ENCODE measurements at regions not wholly inside any gene's neighbourhood (a gene's known extent, or its start where the extent isn't known, plus 50 kb on each side); places are given as distances from the start of the nearest gene placed in this dataset.

DNA sequence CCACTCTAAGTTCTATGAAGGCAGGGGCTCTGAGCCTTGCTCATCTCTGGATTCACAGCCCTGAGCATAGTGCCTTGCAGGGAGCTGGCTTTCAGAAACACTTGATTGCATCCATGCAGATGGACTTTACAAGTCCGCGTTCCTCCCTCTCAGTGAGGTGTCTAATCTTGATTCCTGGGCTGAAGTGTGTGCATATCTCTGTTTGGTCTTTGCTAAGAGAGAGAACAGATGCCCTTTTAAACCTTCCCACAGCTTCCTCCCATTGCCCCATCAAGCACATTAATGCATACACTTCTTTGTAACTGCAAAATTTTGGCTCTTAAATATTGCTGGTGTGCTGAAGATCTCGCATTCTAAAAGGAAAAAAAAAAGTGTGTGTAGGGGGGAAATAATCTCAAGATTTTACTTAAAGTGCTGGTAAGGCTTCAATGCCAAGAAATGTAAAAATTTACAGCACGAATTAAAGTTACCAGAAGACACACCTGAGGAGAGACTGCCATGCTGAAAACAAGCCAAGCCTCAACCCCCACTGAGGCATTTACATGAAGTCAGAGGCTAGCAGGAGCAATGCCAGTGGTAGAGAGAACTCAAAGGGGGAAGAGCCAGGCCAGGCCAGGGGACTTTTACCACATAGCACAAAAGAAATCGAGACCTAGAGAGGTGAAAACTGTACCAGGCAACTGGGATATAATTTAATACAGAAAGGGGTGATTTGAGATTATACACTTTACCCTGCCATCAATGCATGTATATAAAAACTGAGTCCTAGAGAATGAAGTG is 492.1 kb downstream of the SOX6 start:
- no peaks in the 10 kb centered on the region for H4K20me1 ChIP-seq
- no peak overlapping the region for H3K4me3 ChIP-seq
- no peak overlapping the region for H3K27ac ChIP-seq
- no peaks in the 10 kb centered on the region for H3K36me3 ChIP-seq
- no peaks in the 10 kb centered on the region for H3K27me3 ChIP-seq
- H3K9ac ChIP-seq: no peak overlapping the region
- TF ChIP-seq Cebpa-rat (IDR thresholded peaks at IDR 0.05): no peak
- H3K9me3 ChIP-seq (replicated peaks in 1 of 11): no peaks in the 10 kb centered on the region
- no peaks in the 10 kb centered on the region for H3K4me1 ChIP-seq
- no peak overlapping the region for H3K4me2 ChIP-seq

DNA sequence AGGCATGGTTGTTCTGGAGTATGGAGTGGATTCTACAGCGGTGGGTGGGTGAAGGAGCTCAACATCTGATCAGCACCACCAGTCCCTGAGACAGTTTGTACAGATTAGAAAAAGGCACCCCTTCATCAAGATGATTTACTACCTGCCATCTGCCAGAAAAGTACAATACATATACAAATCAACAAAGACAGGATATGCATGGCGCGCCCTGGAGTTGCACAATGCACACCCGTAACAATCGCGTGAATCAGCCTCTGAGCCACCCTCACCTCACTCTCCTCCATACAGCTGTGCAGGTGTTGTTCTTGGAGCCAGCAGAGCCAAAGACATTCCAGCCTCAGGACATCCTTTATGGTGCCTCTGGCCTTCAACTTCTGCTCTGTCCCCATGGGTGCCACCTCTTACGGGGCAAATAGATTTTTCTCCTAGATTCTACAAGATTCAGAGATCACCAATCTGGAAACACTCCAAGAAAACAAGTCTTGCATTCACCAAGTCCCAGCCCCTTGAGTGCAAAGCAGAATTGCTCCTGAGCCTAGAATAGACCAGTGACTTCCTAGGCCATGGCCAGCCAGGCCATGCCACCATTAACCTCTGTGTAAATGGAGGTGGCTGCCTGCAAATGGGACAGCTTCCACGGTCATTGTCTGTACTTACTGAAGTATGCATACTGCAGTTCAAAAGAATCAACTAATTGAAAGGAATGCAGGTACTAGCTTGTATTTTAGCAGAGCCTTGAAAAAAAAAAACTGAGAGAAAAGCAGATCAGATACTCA is 490.9 kb downstream of the SOX6 start:
- Histone ChIP-seq H3K4me3 (no peak overlapping the region), H3K4me1 (no peaks in the 10 kb centered on the region), H3K9ac (no peak overlapping the region), H3K9me3 (replicated peaks in 1 of 11) (no peaks in the 10 kb centered on the region), H3K4me2 (no peak overlapping the region), H3K27ac (no peak overlapping the region), H4K20me1 (no peaks in the 10 kb centered on the region), H3K36me3 (no peaks in the 10 kb centered on the region), H3K27me3 (no peaks in the 10 kb centered on the region)
- TF ChIP-seq Cebpa-rat (IDR thresholded peaks at IDR 0.05): no peak

DNA sequence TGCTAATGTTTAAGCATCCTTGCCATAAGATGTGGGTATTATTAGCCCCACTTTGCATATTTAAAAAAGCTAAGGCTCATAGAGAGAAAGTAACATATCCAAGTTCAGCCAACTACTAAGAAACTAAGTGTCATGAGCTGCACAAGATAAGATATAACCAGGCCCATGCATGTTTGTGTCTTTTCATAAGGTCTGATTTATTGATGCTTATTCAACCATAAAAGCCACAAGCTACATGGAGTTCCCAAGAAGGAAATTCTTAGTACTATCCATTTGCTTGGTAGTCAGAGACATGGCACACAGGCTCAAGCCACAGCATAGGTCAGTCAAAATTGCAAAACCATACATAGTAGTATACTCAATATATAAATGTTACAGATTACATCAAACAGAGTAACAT is 488.5 kb downstream of the SOX6 start:
- no peak overlapping the region for H3K4me3 ChIP-seq
- H4K20me1 ChIP-seq: no peaks in the 10 kb centered on the region
- H3K27me3 ChIP-seq: no peaks in the 10 kb centered on the region
- no peaks in the 10 kb centered on the region for H3K9me3 ChIP-seq (replicated peaks in 1 of 11)
- H3K36me3 ChIP-seq: no peaks in the 10 kb centered on the region
- no peak overlapping the region for H3K9ac ChIP-seq
- H3K4me2 ChIP-seq: no peak overlapping the region
- H3K27ac ChIP-seq: no peak overlapping the region
- no peak for TF ChIP-seq Cebpa-rat (IDR thresholded peaks at IDR 0.05)
- no peaks in the 10 kb centered on the region for H3K4me1 ChIP-seq

DNA sequence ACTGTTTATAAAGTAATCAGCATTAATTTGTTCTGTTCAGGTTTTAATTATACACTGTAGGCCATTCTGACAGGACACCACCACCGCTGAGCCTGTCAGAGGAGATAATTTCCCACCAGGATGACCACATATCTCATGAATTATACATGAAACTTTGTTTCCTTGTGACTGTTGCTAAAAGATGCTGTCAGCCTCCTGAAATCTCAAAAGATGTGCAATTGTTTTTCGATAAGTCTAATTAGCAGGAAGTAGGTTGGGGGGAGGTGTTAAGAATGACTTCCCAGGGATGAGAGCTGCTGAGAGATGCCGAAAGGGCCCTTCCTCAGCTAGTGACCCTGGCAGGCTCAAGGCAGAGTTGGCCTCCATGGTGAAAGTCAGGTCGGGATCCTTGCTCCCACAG is 485.4 kb downstream of the SOX6 start:
- no peak for TF ChIP-seq Cebpa-rat (IDR thresholded peaks at IDR 0.05)
- H3K9me3 ChIP-seq (replicated peaks in 1 of 11): no peaks in the 10 kb centered on the region

DNA sequence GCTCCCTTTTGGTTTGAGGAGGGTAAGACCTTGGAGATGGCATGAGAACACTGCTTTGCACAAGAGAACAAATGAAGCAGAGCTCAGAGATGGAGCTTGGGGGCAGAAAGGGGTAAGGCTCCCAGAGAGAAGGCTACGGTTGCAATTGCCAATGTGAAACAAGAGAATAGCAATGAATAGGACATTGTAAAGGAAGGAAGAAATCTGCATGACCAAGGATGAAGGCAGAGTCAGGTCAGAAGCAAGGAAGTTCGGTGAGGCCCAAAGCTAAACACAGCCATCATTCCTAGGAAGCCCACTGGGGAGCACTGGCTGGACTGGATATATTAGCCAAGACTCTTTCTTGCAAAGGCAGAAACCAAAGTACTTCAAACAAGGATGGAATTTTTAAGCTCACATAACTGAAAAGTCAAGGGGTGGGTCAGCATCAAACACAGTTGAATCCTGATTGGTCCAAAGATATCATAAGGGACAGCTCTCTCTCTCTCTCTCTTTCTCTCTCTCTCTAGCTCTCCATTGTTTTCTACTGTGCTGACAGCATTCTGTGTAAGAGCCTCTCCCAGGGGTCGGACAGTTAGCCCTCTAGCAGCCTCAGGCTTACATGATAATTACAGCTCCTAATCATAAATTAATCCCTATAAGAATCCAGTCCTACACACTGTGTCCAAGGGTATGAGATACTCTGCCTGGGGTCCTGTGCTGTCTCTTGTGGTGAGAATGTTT is 484.3 kb downstream of the SOX6 start:
- H3K9ac ChIP-seq: no peak overlapping the region
- no peak overlapping the region for H3K4me2 ChIP-seq
- no peaks in the 10 kb centered on the region for H3K36me3 ChIP-seq
- no peaks in the 10 kb centered on the region for H3K9me3 ChIP-seq (replicated peaks in 1 of 11)
- no peak for TF ChIP-seq Cebpa-rat (IDR thresholded peaks at IDR 0.05)
- no peaks in the 10 kb centered on the region for H3K27me3 ChIP-seq
- H3K4me3 ChIP-seq: no peak overlapping the region
- H3K27ac ChIP-seq: no peak overlapping the region
- H4K20me1 ChIP-seq: no peaks in the 10 kb centered on the region
- H3K4me1 ChIP-seq: no peaks in the 10 kb centered on the region

More for the DNA sequence above, 485.4 kb downstream of the SOX6 start:
- H3K9ac ChIP-seq: no peak overlapping the region
- no peak overlapping the region for H3K4me2 ChIP-seq
- no peaks in the 10 kb centered on the region for H3K4me1 ChIP-seq
- no peak overlapping the region for H3K4me3 ChIP-seq
- H3K27me3 ChIP-seq: no peaks in the 10 kb centered on the region
- H4K20me1 ChIP-seq: no peaks in the 10 kb centered on the region
- H3K36me3 ChIP-seq: no peaks in the 10 kb centered on the region
- H3K27ac ChIP-seq: no peak overlapping the region

DNA sequence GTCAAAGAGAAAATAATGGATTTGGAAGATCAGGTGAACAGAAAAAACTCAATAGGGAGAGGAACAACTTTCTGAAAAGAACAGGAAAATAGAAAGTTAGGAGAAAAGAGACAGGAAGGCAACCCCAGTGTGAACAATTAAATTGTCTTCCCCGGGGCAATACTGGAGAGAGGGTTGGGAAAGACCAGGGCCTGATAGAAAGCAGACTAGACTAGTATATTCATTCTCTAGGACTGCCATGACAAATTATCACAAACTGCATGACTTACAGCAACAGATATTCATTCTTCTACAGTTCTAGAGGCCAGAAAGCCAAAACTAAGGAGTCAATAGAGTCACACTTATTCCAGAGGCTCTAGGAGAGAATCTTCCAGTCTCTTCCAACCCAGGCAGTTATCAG is 482.8 kb downstream of the SOX6 start:
- Histone ChIP-seq H3K4me2 (no peak overlapping the region), H3K4me3 (no peak overlapping the region), H3K9ac (no peak overlapping the region), H4K20me1 (no peaks in the 10 kb centered on the region), H3K36me3 (no peaks in the 10 kb centered on the region), H3K4me1 (no peaks in the 10 kb centered on the region), H3K27ac (no peak overlapping the region), H3K9me3 (replicated peaks in 1 of 11) (no peaks in the 10 kb centered on the region), H3K27me3 (no peaks in the 10 kb centered on the region)
- no peak for TF ChIP-seq Cebpa-rat (IDR thresholded peaks at IDR 0.05)

DNA sequence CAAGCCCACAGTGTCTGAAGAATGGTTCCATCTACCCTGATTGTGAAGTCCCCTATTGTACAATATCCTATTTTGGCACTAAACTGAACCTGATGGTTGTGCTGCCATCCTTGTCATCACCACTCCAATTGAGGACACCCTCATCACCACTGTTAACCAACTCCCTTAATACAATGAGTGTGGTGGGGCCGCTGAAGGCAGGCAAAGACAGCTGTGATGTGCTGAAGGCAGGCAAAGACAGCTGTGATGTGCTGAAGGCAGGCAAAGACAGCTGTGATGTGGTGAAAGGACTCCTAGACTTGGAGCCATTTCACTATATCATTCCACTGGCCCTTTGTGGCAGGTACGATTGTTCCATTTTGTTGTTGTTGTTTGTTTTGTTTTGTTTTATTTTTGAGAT is 481.6 kb downstream of the SOX6 start:
- H3K4me3 ChIP-seq: no peak overlapping the region
- no peak overlapping the region for H3K4me2 ChIP-seq
- no peaks in the 10 kb centered on the region for H3K27me3 ChIP-seq
- no peaks in the 10 kb centered on the region for H3K36me3 ChIP-seq
- no peaks in the 10 kb centered on the region for H3K9me3 ChIP-seq (replicated peaks in 1 of 11)
- H3K9ac ChIP-seq: no peak overlapping the region
- no peak for TF ChIP-seq Cebpa-rat (IDR thresholded peaks at IDR 0.05)
- H3K27ac ChIP-seq: no peak overlapping the region
- no peaks in the 10 kb centered on the region for H3K4me1 ChIP-seq
- H4K20me1 ChIP-seq: no peaks in the 10 kb centered on the region

DNA sequence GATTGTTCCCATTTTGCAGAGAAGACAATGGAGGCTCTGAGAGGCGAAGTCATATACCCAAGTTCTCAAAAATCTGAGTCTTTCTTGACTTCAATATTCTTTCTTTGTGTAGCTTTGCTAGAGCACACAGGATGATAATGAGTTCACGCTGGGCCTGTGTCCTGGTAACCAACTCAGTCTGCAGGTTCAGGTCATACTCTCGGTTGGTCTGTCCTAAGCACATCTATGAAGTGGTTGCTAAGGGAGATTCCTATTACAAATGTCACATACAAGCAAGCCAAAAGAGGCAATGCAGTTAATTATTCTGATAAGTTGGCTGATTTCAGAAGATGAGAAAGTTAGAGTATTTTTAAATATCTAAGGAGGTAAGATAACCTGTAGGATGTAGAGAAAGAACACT is 481.0 kb downstream of the SOX6 start:
- Histone ChIP-seq H3K9ac (no peak overlapping the region), H3K4me3 (no peak overlapping the region), H3K36me3 (no peaks in the 10 kb centered on the region), H3K4me2 (no peak overlapping the region), H3K9me3 (replicated peaks in 1 of 11) (no peaks in the 10 kb centered on the region), H3K27ac (no peak overlapping the region), H4K20me1 (no peaks in the 10 kb centered on the region), H3K4me1 (no peaks in the 10 kb centered on the region), H3K27me3 (no peaks in the 10 kb centered on the region)
- no peak for TF ChIP-seq Cebpa-rat (IDR thresholded peaks at IDR 0.05)

DNA sequence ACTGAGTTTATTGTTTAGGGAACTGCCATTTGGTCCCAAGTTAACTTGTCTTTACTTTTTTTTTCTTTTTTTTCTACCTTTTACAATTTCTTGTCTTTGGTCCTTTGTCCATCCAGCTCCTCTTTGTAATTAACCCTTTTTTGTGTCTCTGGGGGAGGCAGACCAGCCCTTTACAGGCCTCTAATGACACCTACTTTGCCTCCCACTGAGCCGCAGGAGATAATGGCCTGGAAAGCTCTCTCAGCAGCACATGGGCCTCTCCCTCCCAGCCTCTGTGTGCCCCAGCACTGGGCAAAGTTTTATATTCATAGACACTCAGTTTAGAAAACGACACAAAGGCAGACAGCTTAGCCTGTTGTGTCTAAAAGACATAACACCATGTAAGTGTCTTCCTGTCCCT is 480.4 kb downstream of the SOX6 start:
- Histone ChIP-seq H3K9me3 (replicated peaks in 1 of 11) (no peaks in the 10 kb centered on the region), H3K4me2 (no peak overlapping the region), H4K20me1 (no peaks in the 10 kb centered on the region), H3K4me1 (no peaks in the 10 kb centered on the region), H3K27ac (no peak overlapping the region), H3K4me3 (no peak overlapping the region), H3K36me3 (no peaks in the 10 kb centered on the region), H3K27me3 (no peaks in the 10 kb centered on the region), H3K9ac (no peak overlapping the region)
- no peak for TF ChIP-seq Cebpa-rat (IDR thresholded peaks at IDR 0.05)

Measured in BLaER1 treated with 17β-estradiol and CSF1 and Interleukin-3, amounts not matched to agents 10 nM and 100 nM (cell line).